GM11168 (cell line): ENCODE measurements at regions not wholly inside any gene's neighbourhood (a gene's known extent, or its start where the extent isn't known, plus 50 kb on each side); places are given as distances from the start of the nearest gene placed in this dataset.
"Not testable (repeated sequence)": the region's sequence is repeated elsewhere in the genome, so short reads cannot be mapped to it uniquely, and the experiment has no call there.

ENCODE experiments used
- in situ Hi-C: fragments of 300-500 bp; cut with MboI; formaldehyde crosslinking; loops from one replicate; pipeline ENCODE4 v1.12.0; 2022; ENCODE audit warnings: low sequenced_read_pairs; ENCODE audit not compliant: unreplicated experiment

DNA sequence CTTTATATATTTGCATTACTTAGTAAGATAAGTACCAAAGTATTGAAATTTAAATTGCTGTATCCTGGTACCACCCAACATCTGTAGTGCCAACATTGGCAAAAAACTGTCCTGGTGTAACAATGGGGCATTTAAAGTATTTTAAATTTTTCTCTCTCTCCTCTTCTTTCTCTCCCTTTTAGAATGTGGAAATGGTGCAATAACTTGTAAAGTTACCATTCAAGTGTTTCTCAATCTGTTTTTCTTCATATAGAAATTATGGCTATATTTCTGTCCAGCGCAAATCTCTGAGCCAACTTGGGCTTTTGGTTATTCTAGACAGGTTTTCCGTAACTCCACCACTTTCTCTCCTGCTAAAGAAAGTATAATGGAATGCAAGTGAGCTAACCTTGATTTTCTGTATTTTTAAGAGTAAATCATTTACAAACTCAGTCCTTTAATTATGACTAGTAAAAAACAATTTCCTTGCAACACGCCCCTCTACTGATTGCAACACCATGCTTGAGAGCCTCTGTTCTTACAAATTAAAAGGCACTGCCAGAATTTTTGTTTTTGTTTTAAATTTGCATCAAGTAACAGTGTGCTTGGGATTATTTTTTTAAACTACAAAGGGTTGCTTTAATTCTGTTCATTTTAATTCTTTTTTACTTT, 324.2 kb upstream of the CITED2 start:
- in situ Hi-C loops, result no loop called here

DNA sequence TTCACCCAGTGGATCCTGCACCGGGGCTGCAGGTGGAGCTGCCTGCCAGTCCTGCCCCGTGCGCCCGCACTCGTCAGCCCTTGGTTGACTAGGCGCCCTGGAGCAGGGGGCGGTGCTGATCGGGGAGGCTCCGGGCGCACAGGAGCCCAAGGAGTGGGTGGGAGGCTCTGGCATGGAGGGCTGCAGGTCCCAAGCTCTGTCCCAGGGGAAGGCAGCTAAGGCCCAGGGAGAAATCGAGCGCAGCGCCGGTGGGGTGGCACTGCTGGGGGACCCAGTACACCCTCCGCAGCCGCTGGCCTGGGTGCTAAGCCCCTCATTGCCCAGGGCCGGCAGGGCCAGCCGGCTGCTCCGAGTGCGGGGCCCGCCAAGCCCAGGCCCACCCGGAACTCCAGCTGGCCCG, 323.4 kb upstream of the CITED2 start:
- in situ Hi-C loops, result not testable (repeated sequence)

DNA sequence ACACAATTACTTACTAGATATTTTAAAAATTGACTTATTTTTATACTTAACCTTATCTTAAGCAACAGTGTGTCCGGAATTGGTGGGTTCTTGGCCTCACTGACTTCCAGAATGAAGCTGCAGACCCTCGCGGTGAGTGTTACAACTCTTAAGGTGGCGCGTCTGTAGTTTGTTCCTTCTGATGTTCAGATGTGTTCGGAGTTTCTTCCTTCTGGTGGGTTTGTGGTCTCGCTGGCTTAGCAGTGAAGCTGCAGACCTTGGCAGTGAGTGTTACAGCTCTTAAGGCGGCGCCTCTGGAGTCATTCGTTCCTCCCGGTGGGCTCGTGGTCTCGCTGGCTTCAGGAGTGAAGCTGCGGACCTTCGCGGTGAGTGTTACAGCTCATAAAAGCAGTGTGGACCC, 322.5 kb upstream of the CITED2 start:
- in situ Hi-C loops, result not testable (repeated sequence)

DNA sequence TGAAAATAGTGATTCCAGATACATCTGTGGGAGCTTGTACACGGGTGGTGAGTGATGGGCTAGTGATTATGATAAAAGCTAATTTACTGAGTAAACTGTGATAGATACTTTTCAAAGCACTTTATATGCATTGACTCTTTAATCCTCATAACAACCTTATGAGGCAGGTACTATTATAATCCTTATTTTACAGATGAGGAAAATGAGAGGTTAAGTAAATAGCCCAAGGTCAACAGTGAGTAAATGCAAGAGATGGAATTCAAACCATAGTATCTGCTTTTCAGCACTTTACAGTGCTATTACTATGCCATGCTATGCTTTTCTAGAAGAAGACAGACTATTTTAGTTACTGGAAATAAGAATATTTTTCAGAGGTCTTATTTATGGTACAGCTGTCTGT, 320.9 kb upstream of the CITED2 start:
- in situ Hi-C loops, result no loop called here

DNA sequence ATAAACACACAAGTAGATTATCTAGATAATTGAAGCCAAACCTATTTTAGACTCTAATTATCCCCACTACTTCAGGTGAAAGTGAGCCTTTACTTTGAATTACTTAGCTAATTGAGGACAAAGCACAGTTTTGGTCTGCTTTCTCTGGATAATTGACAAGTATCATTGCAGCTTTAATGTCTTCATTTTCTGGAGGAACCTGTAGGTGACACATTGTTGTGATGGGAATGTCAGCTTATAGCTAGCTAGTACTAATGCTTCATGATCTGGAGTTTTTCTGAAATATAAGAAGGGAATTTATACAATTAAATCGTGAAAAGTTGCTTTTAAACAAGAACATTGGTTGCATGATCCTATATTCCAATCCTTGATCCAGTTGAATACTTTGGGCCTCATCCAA, 319.3 kb upstream of the CITED2 start:
- in situ Hi-C loops, result no loop called here

DNA sequence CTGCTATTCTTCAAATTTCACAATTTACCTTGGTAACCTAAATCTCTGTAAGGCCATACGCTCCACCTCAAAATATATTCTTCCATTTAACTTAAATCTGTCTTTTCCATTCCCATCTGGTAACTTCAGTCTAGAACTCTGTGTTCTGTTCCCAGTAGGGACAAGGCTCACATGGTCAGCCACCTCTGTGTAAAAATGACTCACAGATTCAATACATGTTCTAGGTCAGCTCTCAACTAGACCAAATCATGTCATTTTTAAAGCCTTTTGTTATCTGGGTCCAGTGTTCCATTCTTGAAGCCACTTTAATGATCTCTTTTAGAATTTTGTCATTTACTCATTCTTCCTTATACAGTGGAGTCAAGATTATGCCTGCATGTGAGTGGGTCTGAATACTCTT, 315.6 kb upstream of the CITED2 start:
- in situ Hi-C loops, result no loop called here

DNA sequence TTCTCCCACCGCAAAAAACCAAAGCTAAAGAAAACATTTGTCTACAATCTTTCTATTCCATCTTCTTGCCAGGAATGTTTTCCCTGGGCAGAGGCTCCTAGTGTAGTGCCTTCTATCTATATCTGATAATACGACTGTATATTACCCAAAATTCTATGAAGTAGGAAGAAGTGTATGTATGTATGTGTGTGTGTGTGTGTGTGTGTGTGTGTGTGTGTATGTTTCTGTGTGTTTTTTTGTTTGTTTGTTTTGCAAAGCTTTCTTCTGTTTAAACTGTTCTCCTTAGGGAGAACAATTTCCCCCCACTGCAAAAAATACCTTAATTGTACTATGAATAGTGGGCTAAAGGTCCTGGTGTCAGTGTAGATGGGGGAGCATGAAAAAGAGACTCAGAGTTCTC, 312.6 kb upstream of the CITED2 start:
- in situ Hi-C loops, result no loop called here

DNA sequence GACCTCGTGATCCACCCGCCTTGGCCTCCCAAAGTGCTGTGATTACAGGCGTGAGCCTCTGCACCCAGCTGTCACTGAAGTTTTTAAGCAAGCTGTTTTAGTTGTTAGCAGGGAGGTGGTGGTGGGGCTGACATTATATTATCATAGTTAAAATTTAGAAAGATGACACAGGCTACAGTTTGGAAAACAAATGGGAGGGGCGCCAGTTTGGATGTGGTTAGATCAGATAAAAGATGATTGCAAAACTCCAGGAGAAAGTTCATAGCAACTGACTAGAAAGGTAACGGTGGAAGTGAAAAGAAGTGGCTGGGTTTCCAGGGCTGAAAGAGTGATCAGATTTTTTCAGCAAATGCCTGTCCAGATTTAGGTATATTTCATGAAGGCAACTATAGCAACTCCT, 311.9 kb upstream of the CITED2 start:
- in situ Hi-C loops, result no loop called here

DNA sequence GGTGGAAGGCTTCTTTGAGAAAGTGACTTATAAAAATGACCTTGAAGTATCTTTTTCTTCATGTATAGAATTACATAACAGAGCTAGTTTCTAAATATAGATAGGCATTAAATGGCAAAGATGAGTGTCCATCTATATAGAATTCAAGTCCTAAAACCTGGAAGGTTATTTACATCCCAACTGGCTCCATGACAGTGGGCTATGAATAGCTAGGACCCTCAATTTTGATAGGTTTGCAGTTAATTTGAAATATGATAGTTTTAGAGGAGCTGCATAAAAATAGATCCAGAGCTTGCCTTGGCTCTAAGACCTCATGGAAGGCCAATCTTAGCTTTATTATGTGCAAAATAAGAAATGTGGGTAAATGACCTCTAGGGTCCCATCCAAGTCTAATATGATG, 310.6 kb upstream of the CITED2 start:
- in situ Hi-C loops, result no loop called here

DNA sequence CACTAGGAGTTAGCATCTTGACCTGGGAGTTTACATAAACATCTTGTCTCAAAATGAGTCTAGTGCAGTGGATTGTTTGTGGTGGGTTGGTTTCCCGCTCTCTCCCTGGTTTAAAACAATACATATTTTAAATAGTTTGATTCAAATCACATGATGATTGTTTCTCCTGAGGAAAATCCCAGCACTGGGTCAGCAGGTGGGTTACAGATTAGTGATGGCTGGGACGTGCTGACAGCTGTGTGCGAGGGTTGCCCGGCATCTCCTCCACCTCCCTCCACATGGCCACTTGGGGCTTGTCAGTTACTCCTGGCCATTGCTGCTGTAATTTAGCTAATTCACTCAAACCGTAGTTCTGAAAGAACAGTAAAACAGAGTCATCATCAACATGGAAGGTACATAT, 306.4 kb upstream of the CITED2 start:
- in situ Hi-C loops, result no loop called here

DNA sequence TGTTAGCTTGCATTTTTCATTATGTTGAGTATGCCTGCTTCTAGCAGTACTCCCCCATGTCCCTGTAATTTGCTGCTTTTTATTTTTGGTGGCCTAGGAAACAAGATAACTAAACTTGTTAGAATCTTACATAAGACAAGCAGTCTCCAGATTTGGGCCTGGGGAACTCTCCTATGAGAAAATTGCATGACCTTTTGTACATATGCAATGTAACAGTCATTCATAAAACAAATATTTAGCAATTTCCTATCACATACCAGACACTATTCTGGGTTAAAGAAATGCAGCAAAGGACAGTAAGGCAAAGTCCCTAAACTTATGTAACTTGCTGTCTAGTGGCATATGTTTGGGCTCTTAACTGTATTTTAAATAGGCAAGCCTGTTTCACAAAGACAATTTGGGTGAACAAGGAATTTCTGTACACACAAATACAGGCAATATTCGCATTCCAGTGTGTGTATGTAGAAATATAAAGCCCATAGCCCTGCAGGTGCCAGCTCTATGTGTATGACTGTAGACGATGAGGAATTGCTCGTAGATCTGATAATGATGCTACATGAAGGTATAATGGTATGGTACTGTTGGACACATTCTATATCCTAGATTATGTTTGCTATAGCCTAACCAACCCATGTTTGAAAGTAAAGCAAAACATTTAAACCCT, 305.2 kb upstream of the CITED2 start:
- in situ Hi-C loops, result no loop called here

DNA sequence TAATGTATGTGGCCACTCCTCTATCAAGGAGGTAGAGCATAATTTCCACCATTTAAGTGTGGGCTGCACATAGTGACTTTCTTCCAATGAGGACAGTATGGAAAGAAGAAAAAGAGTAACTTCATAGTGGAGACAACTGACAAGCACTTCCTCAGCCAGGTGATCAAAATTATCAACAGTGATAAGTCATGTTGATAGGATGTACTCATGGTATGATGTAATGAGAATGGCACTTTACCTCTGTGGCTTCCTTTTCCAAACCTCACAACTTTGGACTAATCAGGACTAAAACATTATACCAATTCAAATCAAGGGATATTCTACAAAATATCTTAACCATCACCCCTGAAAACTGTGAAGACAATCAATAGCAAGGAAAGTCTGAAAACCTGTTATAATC, 302.3 kb upstream of the CITED2 start:
- in situ Hi-C loops, result no loop called here

DNA sequence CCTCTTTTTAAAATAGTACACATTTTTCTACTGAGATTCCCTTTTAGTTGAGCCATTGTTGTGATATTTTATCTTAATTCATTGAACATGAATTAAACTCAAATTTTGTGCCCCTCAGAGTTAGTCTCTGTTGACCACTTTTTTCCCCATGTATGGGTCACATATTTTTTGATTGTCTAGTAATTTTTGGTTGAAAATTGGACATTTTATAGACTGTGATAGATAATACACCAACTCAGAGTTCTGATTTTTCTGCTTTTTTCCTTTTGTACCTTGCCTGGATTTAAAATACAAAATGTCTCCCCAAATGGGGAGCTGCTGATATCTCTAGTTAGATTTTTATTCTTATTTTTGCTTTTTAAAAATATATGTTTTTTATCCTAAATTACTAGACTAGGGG, 291.8 kb upstream of the CITED2 start:
- in situ Hi-C loops, result no loop called here

DNA sequence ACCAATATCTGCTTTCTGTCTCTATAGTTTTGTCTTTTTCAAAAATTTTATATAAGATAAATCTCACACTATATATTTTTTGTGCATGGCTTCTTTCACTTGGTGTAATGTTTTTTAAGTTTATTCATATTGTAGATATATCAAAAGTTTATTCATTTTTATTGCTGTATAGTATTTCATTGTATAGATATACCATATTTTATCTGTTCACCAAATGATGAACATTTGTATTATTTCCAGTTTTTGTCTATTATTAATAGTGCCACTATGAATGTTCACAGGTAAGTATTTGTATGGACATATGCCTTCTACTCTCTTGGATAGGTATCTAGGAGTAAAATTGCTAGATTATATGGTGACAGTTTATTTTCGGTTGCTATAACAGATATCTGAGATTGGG, 289.5 kb upstream of the CITED2 start:
- in situ Hi-C loops, result no loop called here

DNA sequence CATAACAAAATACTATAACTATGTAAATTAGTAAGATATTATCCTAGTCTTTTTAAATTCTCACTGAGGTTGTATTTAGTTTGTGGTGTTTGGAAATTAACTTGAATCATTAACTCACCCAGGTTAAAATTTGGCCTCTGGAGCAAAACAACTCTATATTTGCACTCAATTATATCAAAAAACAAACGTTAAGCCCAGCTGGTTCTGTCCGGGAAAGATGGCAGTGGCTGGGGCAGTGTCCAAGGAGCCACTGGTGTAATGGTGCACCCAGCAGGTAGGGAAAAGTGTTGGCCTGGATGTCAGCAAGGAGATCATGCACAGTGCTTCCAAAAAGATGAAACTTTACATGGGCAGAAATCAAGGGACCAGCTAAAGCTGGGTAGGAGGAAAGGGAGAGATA, 285.3 kb upstream of the CITED2 start:
- in situ Hi-C loops, result no loop called here

DNA sequence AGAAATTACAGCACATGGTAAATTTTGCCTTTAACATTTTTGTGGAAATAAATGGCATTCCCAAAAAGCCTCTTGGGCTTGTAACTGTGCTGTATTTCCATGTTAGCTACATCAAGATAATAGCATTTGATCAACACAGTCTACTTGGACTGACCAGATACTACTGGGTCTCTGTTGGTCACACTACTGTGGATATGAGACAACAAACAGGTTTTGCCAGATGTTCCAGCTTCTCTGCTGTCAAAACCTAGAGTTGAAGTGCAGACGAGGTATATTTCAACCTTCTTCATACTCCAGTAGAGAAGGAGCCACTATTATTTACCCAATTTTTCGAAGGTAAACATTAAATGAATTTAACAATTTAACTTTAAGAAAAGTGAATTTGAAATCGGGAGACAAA, 284.7 kb upstream of the CITED2 start:
- in situ Hi-C loops, result no loop called here

DNA sequence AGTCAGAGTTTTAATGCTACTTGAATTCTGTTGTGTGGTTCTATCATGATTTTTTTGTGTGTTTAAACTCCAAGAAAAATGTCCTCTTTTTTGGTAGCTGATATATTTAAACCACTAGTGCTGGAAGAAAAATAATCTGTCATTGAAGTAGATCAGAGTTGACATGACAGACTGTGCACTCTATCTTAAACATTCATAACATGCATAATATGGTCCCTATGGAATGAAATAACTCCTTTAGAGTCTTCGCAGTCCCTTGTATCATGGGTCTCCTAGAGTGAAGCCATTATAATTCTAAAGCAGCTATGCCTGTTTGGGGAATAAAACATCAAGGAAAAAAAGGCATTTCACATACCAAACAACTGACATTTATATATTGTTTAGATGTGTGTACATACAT, 282.7 kb upstream of the CITED2 start:
- in situ Hi-C loops, result no loop called here

DNA sequence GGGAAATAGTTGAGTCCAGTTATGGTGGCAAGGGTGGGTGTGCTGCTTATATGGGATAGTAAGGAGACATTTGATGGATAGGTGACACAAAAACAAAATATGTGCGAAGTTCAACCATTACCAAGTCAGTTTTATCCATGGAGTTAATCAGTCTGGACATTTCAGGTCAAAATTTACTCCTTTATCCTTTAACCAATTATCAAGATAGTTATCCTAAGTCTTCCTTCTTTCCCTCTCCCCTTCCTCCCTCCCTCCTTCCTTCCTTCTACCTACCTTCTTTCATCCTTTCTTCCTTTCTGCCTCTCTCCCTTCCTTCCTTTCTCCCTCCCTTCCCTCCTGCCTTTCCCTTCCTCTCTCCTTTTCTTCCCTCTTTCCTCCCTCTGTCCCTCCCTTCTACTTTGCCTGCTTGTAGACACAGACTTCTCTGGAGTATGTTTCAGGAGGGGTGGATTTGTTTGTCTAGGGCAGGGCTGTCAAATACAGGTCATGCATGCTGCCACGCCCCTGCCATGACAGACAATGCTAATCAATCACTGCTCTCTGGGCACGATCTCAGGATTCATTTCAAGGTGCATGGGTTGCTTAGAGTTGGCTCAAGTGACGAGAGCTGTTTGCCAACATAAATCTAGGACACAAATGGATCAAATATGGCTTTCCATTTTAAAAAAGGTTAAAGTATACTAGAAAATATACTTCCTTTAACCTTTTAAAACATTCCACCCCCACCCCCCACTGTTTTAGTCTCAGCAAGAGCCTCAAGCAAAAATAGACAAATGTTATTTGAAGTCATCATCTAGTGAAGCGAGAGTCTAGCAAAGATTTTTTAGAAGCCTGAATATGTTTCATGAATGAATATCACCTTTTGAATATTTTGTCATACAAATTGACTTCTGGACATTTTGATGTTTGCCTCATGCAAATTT, 281.6 kb upstream of the CITED2 start:
- in situ Hi-C loops, result no loop called here

DNA sequence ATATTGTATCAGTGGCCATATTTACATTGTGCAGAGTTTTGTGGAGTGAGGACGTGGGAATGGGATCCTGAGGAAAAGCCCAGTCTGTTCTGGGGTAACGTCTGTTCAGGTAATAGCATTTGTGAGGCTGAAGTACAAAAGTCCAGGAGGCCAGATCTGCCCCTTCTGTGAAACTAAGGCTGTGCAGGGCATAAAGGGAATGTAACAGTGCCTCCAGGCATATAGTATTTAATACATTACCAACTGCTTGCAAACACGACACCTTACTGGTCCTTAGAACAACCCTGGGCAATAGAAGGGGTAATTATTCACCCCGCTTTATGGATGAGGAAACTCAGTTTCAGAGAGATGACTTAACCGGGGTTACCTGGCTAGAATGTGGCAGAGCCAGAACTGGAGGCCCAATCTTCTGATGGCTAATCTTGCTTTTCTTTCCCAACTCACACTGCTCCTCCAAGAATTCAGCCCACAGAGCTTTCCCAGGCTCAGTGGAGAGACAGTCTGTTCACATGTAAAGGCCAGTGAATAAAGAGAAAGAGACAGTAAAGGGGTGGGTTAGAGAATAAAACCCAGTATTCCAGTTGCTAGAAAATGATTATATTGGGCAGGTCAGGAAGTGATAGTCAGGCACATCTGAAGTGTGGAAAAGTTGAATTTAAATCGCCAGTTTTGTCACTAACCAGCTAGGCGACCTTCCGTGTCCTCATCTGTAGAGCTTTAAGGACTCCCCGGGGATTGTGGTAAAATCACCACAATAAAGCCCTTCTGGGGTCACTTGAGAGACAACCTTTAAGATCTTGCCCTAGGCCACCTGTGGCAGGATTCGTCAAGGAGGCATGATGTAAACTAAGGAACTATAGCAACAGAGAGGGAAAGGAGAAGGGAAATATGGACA, 280.7 kb upstream of the CITED2 start:
- in situ Hi-C loops, result no loop called here

DNA sequence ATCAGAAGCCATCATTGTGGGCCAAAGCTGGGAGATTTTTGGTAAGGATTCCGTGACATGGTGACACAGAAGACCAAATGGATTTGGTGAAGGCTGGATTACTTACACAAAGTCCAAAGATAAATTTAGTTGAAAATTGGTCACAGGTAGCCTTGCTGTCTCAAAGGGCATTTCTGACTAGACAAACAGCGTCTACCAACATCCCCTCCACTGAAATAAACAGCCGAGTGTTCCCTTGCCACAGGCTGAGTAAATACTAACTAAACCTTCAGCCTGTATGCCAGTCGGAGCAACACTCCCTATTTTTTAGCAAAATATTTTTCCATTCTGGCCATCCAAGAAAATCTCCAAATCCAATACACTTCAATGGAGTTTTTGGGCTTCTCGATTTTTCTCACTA, 279.9 kb upstream of the CITED2 start:
- in situ Hi-C loops, result no loop called here
